SK-N-DZ (cell line): ENCODE measurements at regions not wholly inside any gene's neighbourhood (a gene's known extent, or its start where the extent isn't known, plus 50 kb on each side); places are given as distances from the start of the nearest gene placed in this dataset.
"Not testable (repeated sequence)": the region's sequence is repeated elsewhere in the genome, so short reads cannot be mapped to it uniquely, and the experiment has no call there.

ENCODE experiments used
- DNase-seq: peaks from one replicate; pipeline ENCODE4 v3.0.0-alpha.2; 2015; ENCODE audit warnings: low spot score
- small RNA-seq, 2 experiments: library from RNA; depleted of rRNA; stranded (forward); fragments of <200 nt; gene quantifications; one replicate each; pipeline ENCODE3, GENCODE V24; 2014

- no peak for DNase-seq
These were observed 97.7 kb downstream of the TMEM130 start for GRCh38 chr7:98771941-98772603.

- no peak for DNase-seq
These were observed 94.9 kb downstream of the TMEM130 start for GRCh38 chr7:98774884-98775283.

- DNase-seq = no peak
These were observed 92.8 kb downstream of the TMEM130 start for GRCh38 chr7:98777051-98777450.

GRCh38 chr7:98778421-98778820, 91.4 kb downstream of the TMEM130 start:
- no peak for DNase-seq

GRCh38 chr7:98779800-98780587, 89.8 kb downstream of the TMEM130 start:
- DNase-seq = no peak

GRCh38 chr7:98784216-98784785, 85.5 kb downstream of the TMEM130 start:
- DNase-seq = no peak

GRCh38 chr7:98785929-98786571, 83.8 kb downstream of the TMEM130 start:
- no peak for DNase-seq

- DNase-seq = no peak
These were observed 80.8 kb downstream of the TMEM130 start for GRCh38 chr7:98788966-98789365.

- DNase-seq = not testable (repeated sequence)
These were observed 75.4 kb downstream of the TMEM130 start for GRCh38 chr7:98794453-98794852.

GRCh38 chr7:98795741-98796493, 73.9 kb downstream of the TMEM130 start:
- DNase-seq = no peak

Small RNA genes in the stretch of these regions (small RNA-seq; reads per million reads assigned to genes)
- gene RNU6-393P = 0 reads per million in 2 experiments
